ENCODE measurements at regions not wholly inside any gene's neighbourhood (a gene's known extent, or its start where the extent isn't known, plus 50 kb on each side); places are given as distances from the start of the nearest gene placed in this dataset.

GRCh38 chr2:18432999-18433398 is 127.5 kb downstream of the RDH14 start:
- TF ChIP-seq GATA3 (IDR thresholded peaks at IDR 0.05; ENCODE audit: low read depth, low read length) (no peak), GATA2 (IDR thresholded peaks at IDR 0.05; ENCODE audit: low read depth, low read length) (no peak)

All from SH-SY5Y (cell line).